ENCODE measurements at regions not wholly inside any gene's neighbourhood (a gene's known extent, or its start where the extent isn't known, plus 50 kb on each side); places are given as distances from the start of the nearest gene placed in this dataset.

GRCh38 chr2:120471166-120471565 lies 125.2 kb downstream of the INHBB start:
- Histone ChIP-seq H3K36me3 (replicated peaks in 1 of 2; ENCODE audit: control extremely low read depth in 1 of 2, control insufficient read depth in 1 of 2, extremely low read depth in 1 of 2, insufficient read depth in 2 of 2, low read length in 1 of 2) (no peaks in the 10 kb centered on the region), H3K9ac (ENCODE audit: low read length) (no peak overlapping the region), H3K9me3 (ENCODE audit: control extremely low read depth in 1 of 3, control insufficient read depth in 2 of 3, insufficient read depth in 1 of 3, low read length in 2 of 3) (peaks cover 0 to 8% (median 0%) of the 10 kb centered on the region in 3 donors), H3K79me2 (ENCODE audit: control insufficient read depth, insufficient read depth, low read length) (no peaks in the 10 kb centered on the region), H2AFZ (ENCODE audit: insufficient read depth, low read depth, low read length, poor library complexity, severe bottlenecking) (no peak overlapping the region), H3K27me3 (replicated peaks in 1 of 4; ENCODE audit: control extremely low read depth in 1 of 4, control insufficient read depth in 3 of 4, insufficient read depth in 4 of 4, low read length in 3 of 4) (no peaks in the 10 kb centered on the region), H3K4me2 (replicated peaks; ENCODE audit: low read depth, low read length, poor library complexity, severe bottlenecking) (no peak overlapping the region), H3K4me3 (ENCODE audit: control extremely low read depth in 1 of 5, extremely low read depth in 1 of 5, insufficient read depth in 1 of 5, low read depth in 2 of 5, low read length in 4 of 5) (no peak overlapping the region), H3K4me1 (ENCODE audit: control insufficient read depth in 2 of 2, insufficient read depth in 2 of 2, low read length in 2 of 2) (no peaks in the 10 kb centered on the region), H3K27ac (ENCODE audit: low read length in 2 of 2) (no peak overlapping the region), H4K20me1 (ENCODE audit: control insufficient read depth, insufficient read depth, low read length, poor library complexity, severe bottlenecking) (no peaks in the 10 kb centered on the region)
- ChIA-PET CTCF (no interaction called here), POLR2A (no interaction called here)
- H3K4me3 Mint-ChIP-seq = no peak overlapping the region
- no peak for DNase-seq
- no peak for ATAC-seq (ENCODE audit: low read depth)
- no CpG with 5 or more reads among the region's 5 CpGs for WGBS (ENCODE audit: insufficient coverage)
- intact Hi-C loops (cut with micrococcal nuclease) = no loop called here
- no peaks in the 10 kb centered on the region for H3K4me1 Mint-ChIP-seq
- H3K27me3 Mint-ChIP-seq = peaks cover 5% of the 10 kb centered on the region
- H3K9me3 Mint-ChIP-seq (ENCODE audit: insufficient read depth) = peaks cover 2% of the 10 kb centered on the region
- no peak overlapping the region for H3K27ac Mint-ChIP-seq
- no peak for TF ChIP-seq CTCF (IDR thresholded peaks at IDR 0.05)
- no peak for TF ChIP-seq EZH2 (IDR thresholded peaks at IDR 0.05; ENCODE audit: borderline replicate concordance, insufficient read depth, low read depth, low read length, poor library complexity, severe bottlenecking)

GRCh38 chr2:120472031-120472430 lies 126.1 kb downstream of the INHBB start:
- WGBS (ENCODE audit: insufficient coverage) = 91% methylated on average over 1 of the region's 2 CpGs
- no peak for TF ChIP-seq CTCF (IDR thresholded peaks at IDR 0.05)
- no peak for TF ChIP-seq EZH2 (IDR thresholded peaks at IDR 0.05; ENCODE audit: borderline replicate concordance, insufficient read depth, low read depth, low read length, poor library complexity, severe bottlenecking)
- H3K79me2 ChIP-seq (ENCODE audit: control insufficient read depth, insufficient read depth, low read length) = no peaks in the 10 kb centered on the region

More at GRCh38 chr2:120472031-120472430, 126.1 kb downstream of the INHBB start:
- POLR2A ChIA-PET = no interaction called here
- Mint-ChIP-seq H3K4me1 (no peaks in the 10 kb centered on the region), H3K4me3 (no peak overlapping the region), H3K27ac (no peak overlapping the region), H3K9me3 (ENCODE audit: insufficient read depth) (peaks cover 2% of the 10 kb centered on the region), H3K27me3 (peaks cover 5% of the 10 kb centered on the region)
- intact Hi-C loops (cut with micrococcal nuclease) = no loop called here
- no peaks in the 10 kb centered on the region for H3K4me1 ChIP-seq (ENCODE audit: control insufficient read depth in 2 of 2, insufficient read depth in 2 of 2, low read length in 2 of 2)
- H3K27ac ChIP-seq (ENCODE audit: low read length in 2 of 2) = no peak overlapping the region
- no peaks in the 10 kb centered on the region for H4K20me1 ChIP-seq (ENCODE audit: control insufficient read depth, insufficient read depth, low read length, poor library complexity, severe bottlenecking)
- no peak for ATAC-seq (ENCODE audit: low read depth)
- no peak overlapping the region for H3K4me3 ChIP-seq (ENCODE audit: control extremely low read depth in 1 of 5, extremely low read depth in 1 of 5, insufficient read depth in 1 of 5, low read depth in 2 of 5, low read length in 4 of 5)
- no peak overlapping the region for H3K4me2 ChIP-seq (replicated peaks; ENCODE audit: low read depth, low read length, poor library complexity, severe bottlenecking)
- H3K9me3 ChIP-seq (ENCODE audit: control extremely low read depth in 1 of 3, control insufficient read depth in 2 of 3, insufficient read depth in 1 of 3, low read length in 2 of 3) = peaks cover 0 to 8% (median 0%) of the 10 kb centered on the region in 3 donors
- DNase-seq = no peak
- H2AFZ ChIP-seq (ENCODE audit: insufficient read depth, low read depth, low read length, poor library complexity, severe bottlenecking) = no peak overlapping the region
- no peak overlapping the region for H3K9ac ChIP-seq (ENCODE audit: low read length)
- CTCF ChIA-PET = no interaction called here
- no peaks in the 10 kb centered on the region for H3K36me3 ChIP-seq (replicated peaks in 1 of 2; ENCODE audit: control extremely low read depth in 1 of 2, control insufficient read depth in 1 of 2, extremely low read depth in 1 of 2, insufficient read depth in 2 of 2, low read length in 1 of 2)
- no peaks in the 10 kb centered on the region for H3K27me3 ChIP-seq (replicated peaks in 1 of 4; ENCODE audit: control extremely low read depth in 1 of 4, control insufficient read depth in 3 of 4, insufficient read depth in 4 of 4, low read length in 3 of 4)

Data from B cell (primary cell).